K562 (cell line): ENCODE measurements at regions not wholly inside any gene's neighbourhood (a gene's known extent, or its start where the extent isn't known, plus 50 kb on each side); places are given as distances from the start of the nearest gene placed in this dataset.

ENCODE experiments used
- BACH1 ChIP-seq: fragments of 200-800 bp; sonication (Bioruptor generic); IDR thresholded peaks from 2 replicates; pipeline ENCODE4 v1.6.1; 2016; ENCODE audit warnings: missing genetic modification characterization, missing compliant biosample characterization
- CEBPG ChIP-seq, 3 experiments: fragments of 200-800 bp in 1 of 3; sonication (Bioruptor generic) in 1 of 3; sonication (generic) in 1 of 3; formaldehyde crosslinking in 1 of 3; IDR thresholded peaks in 2 of 3; conservative IDR thresholded peaks in 1 of 3; 2 replicates each; pipeline versions ENCODE4 v1.6.1 to v1.8.0; 2016 to 2022; ENCODE audit warnings: missing compliant biosample characterization in 2 of 3, missing genetic modification characterization in 2 of 3, mild to moderate bottlenecking in 1 of 3, missing genetic modification reagents in 1 of 3
- GTF2A2 ChIP-seq: IDR thresholded peaks from 2 replicates; pipeline ENCODE4 v1.6.1; 2016; ENCODE audit warnings: mild to moderate bottlenecking, missing genetic modification characterization, missing compliant biosample characterization
- HDGF ChIP-seq: fragments of 450-650 bp; IDR thresholded peaks from 2 replicates; pipeline ENCODE4 v1.6.1; 2016
- ILF3 ChIP-seq: fragments of 450-650 bp; IDR thresholded peaks from 2 replicates; pipeline ENCODE4 v1.6.1; 2018; ENCODE audit warnings: antibody characterized with exemption, mild to moderate bottlenecking, moderate library complexity, borderline replicate concordance
- JUNB ChIP-seq: fragments of 450-650 bp; formaldehyde crosslinking; conservative IDR thresholded peaks from 2 replicates; pipeline ENCODE4 v1.4.0; 2020; ENCODE audit warnings: mild to moderate bottlenecking
- MGA ChIP-seq: fragments of 450-650 bp; IDR thresholded peaks from 2 replicates; pipeline ENCODE4 v1.6.1; 2016; ENCODE audit warnings: mild to moderate bottlenecking, moderate library complexity
- MIER1 ChIP-seq: fragments of 450-650 bp; IDR thresholded peaks from 2 replicates; pipeline ENCODE4 v1.6.1; 2016; ENCODE audit warnings: antibody characterized with exemption, mild to moderate bottlenecking, low read depth
- NFIX ChIP-seq: fragments of 250-450 bp; sonication (Bioruptor Pico); IDR thresholded peaks from 2 replicates; pipeline ENCODE4 v1.4.0; 2020; ENCODE audit warnings: low read depth, mild to moderate bottlenecking, moderate library complexity
- POLR2A ChIP-seq: fragments of 450-650 bp; conservative IDR thresholded peaks from 2 replicates; pipeline ENCODE4 v1.6.1; 2016
- PTTG1 ChIP-seq: fragments of 450-650 bp; IDR thresholded peaks from 2 replicates; pipeline ENCODE4 v1.6.1; 2016; ENCODE audit warnings: low read depth, mild to moderate bottlenecking, missing genetic modification characterization, missing compliant biosample characterization
- TAF9B ChIP-seq: fragments of 450-650 bp; IDR thresholded peaks from 2 replicates; pipeline ENCODE4 v1.6.1; 2018; ENCODE audit warnings: mild to moderate bottlenecking; ENCODE audit not compliant: partially characterized antibody
- ZBTB5 ChIP-seq: fragments of 450-650 bp; IDR thresholded peaks from 2 replicates; pipeline ENCODE4 v1.6.1; 2017; ENCODE audit warnings: antibody characterized with exemption
- ZC3H8 ChIP-seq: fragments of 450-650 bp; IDR thresholded peaks from 2 replicates; pipeline ENCODE4 v1.6.1; 2017
- ZNF444 ChIP-seq: fragments of 250-450 bp; sonication (Bioruptor Pico); IDR thresholded peaks from 2 replicates; pipeline ENCODE4 v1.4.0; 2020; ENCODE audit warnings: mild to moderate bottlenecking, moderate library complexity

GRCh38 chr11:38323961-38324761, 1726.1 kb upstream of the RAG2 start (continued):
- no peak for TF ChIP-seq CEBPG (CRISPR knock-in tag; IDR thresholded peaks at IDR 0.05)
- TF ChIP-seq CEBPG (tag; conservative IDR thresholded peaks at IDR 0.05 in 1 of 2, IDR thresholded peaks at IDR 0.05 in 1 of 2), result no peak
- TF ChIP-seq HDGF, result no peak
- TF ChIP-seq NFIX, result no peak
- TF ChIP-seq ZNF444 (CRISPR knock-in tag), result no peak
- TF ChIP-seq MGA, result no peak
- TF ChIP-seq PTTG1, result peak; percentile 49; the same call in 1 of the 2 replicates
- TF ChIP-seq ILF3, result no peak
- no peak for TF ChIP-seq POLR2A
- TF ChIP-seq JUNB (CRISPR knock-in tag), result no peak
- no peak for TF ChIP-seq TAF9B
- TF ChIP-seq MIER1, result no peak
- TF ChIP-seq ZC3H8, result no peak
- TF ChIP-seq ZBTB5, result no peak
- TF ChIP-seq BACH1 (tag), result peak; percentile 80; the same call in 1 of the 2 replicates
- TF ChIP-seq GTF2A2 (tag), result no peak
